Epithelial cell of proximal tubule (primary cell): ENCODE measurements at regions not wholly inside any gene's neighbourhood (a gene's known extent, or its start where the extent isn't known, plus 50 kb on each side); places are given as distances from the start of the nearest gene placed in this dataset.
"Not testable (repeated sequence)": the region's sequence is repeated elsewhere in the genome, so short reads cannot be mapped to it uniquely, and the experiment has no call there.

Source experiments
- DNase-seq: peaks from one replicate; pipeline ENCODE4 v3.0.0-alpha.2; 2011; ENCODE audit warnings: low read depth
- H3K4me3 ChIP-seq: 2 replicates; pipeline ENCODE4 v1.5.1; 2011; ENCODE audit warnings: low read depth, mild to moderate bottlenecking, low read length
- TF ChIP-seq, protein P1 (sequence below): conservative IDR thresholded peaks from 2 replicates; pipeline ENCODE4 v1.5.1; 2012; ENCODE audit warnings: low read depth, mild to moderate bottlenecking, low read length

GRCh38 chr15:54789376-54789775, 407.4 kb downstream of the RSL24D1 start:
- DNase-seq = no peak
- TF ChIP-seq, protein P1, sequence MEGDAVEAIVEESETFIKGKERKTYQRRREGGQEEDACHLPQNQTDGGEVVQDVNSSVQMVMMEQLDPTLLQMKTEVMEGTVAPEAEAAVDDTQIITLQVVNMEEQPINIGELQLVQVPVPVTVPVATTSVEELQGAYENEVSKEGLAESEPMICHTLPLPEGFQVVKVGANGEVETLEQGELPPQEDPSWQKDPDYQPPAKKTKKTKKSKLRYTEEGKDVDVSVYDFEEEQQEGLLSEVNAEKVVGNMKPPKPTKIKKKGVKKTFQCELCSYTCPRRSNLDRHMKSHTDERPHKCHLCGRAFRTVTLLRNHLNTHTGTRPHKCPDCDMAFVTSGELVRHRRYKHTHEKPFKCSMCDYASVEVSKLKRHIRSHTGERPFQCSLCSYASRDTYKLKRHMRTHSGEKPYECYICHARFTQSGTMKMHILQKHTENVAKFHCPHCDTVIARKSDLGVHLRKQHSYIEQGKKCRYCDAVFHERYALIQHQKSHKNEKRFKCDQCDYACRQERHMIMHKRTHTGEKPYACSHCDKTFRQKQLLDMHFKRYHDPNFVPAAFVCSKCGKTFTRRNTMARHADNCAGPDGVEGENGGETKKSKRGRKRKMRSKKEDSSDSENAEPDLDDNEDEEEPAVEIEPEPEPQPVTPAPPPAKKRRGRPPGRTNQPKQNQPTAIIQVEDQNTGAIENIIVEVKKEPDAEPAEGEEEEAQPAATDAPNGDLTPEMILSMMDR = no peak

GRCh38 chr15:54781220-54781619, 415.5 kb downstream of the RSL24D1 start:
- H3K4me3 ChIP-seq, DNase-seq: not testable (repeated sequence)

More at GRCh38 chr15:54789376-54789775, 407.4 kb downstream of the RSL24D1 start:
- no peak overlapping the region for H3K4me3 ChIP-seq

GRCh38 chr15:54779271-54779670, 417.5 kb downstream of the RSL24D1 start:
- DNase-seq = no peak
- no peak overlapping the region for H3K4me3 ChIP-seq
- TF ChIP-seq, protein P1 = no peak

DNA sequence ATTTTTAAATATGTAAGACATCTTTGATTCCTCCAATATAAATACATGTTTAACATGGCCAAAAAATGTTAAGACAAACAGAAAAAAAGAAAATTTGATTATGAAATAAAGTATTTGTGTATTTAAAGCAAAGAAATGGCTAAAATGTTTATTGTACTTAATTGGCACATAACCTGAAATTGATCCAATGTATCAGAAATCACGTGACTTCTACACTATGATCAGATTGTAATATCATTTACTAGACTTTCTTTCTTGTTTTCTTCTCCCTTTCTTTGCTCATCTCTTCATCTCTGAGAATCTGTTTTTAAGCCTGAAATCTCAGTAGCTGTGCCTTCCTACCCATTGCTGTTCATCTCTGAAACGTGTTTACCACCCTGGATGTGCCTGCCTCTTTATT, 420.3 kb downstream of the RSL24D1 start:
- TF ChIP-seq, protein P1 = no peak
- DNase-seq = no peak
- no peak overlapping the region for H3K4me3 ChIP-seq

GRCh38 chr15:54772663-54773062, 424.1 kb downstream of the RSL24D1 start:
- no peak for DNase-seq

DNA sequence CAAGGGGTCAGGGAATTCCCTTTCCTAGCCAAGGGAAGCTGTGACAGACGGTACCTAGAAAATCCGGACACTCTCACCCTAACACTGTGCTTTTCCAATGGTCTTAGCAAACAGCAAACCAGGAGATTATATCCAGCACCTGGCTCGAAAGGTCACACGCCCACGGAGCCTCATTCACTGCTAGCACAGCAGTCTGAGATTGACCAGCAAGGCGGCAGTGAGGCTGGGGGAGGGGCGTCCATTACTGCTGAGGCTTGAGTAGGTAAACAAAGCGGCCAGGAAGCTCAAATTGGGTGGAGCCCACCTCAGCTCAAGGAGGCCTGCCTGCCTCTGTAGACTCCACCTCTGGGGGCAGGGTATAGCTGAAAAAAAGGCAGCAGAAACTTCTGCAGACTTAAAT, 447.3 kb downstream of the RSL24D1 start:
- DNase-seq, H3K4me3 ChIP-seq: not testable (repeated sequence)

More at GRCh38 chr15:54772663-54773062, 424.1 kb downstream of the RSL24D1 start:
- H3K4me3 ChIP-seq = no peak overlapping the region
- TF ChIP-seq, protein P1 = no peak

DNA sequence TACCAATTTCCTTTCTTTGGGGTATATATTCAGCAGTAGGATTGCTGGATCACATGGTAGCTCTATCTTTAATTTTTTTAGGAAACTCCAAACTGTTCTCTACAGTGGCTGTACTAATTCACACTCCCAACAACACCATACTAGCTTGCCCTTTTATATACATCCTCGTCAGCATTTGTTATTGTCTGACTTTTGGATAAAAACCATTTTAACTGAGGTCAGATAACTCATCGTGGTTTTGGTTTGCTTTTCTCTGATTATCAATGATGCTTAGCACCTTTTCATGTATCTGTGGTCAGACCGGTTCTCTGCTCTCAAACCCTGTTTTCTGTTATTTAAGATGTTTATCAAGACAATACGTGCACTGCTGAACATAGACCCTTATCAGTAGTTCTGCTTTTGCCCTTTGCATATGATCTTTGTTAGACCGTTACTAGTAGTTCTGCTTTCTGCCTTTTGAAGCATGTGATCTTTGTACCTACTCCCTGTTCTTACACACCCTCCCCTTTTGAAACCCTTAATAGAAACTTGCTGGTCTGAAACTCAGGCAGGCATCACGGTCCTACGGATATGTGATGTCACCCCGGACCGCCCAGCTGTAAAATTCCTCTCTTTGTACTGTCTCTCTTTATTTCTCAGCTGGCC, 474.3 kb downstream of the RSL24D1 start:
- no peak for DNase-seq
- no peak overlapping the region for H3K4me3 ChIP-seq
- TF ChIP-seq, protein P1 = no peak

DNA sequence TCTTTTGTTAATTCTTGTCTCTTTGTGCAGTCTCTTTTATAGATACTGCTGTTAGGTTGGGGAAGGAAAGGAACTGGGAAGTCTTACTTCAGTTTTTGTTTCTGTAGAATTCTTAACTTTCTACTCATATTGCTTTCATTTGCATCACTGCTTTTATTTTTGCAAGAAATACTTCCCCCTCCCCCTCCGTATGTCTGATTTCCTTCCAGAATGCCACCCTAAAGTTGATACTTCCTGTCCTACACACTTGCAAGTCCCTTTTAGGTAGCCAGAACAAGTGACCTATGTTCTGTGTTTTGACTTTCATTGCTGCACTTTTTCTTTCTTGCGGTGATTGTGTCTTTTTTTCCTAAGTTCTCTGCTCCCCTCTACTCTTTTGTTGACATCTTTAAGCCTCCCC, 477.4 kb downstream of the RSL24D1 start:
- H3K4me3 ChIP-seq = no peak overlapping the region
- TF ChIP-seq, protein P1 = no peak
- DNase-seq = no peak
